ENCODE measurements at regions not wholly inside any gene's neighbourhood (a gene's known extent, or its start where the extent isn't known, plus 50 kb on each side); places are given as distances from the start of the nearest gene placed in this dataset.
"Not testable (repeated sequence)": the region's sequence is repeated elsewhere in the genome, so short reads cannot be mapped to it uniquely, and the experiment has no call there.

DNA sequence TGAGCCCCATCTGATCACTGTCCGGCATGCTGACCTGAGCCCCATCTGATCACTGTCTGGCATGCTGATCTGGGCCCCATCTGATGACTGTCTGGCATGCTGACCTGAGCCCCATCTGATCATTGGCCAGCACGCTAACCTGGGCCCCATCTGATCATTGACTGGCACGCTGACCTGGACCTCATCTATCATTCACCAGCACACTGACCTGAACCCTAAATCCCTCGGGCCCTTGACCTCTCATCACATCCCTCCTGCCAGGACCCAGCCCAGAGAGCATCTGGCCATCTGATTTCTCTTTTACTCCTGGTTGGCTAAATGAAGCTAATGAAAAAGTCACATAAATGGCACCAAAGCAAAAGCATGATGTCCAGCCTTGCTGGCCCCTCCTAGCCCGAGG, 207.1 kb downstream of the NDUFA10 start:
- DNase-seq = no peak

DNA sequence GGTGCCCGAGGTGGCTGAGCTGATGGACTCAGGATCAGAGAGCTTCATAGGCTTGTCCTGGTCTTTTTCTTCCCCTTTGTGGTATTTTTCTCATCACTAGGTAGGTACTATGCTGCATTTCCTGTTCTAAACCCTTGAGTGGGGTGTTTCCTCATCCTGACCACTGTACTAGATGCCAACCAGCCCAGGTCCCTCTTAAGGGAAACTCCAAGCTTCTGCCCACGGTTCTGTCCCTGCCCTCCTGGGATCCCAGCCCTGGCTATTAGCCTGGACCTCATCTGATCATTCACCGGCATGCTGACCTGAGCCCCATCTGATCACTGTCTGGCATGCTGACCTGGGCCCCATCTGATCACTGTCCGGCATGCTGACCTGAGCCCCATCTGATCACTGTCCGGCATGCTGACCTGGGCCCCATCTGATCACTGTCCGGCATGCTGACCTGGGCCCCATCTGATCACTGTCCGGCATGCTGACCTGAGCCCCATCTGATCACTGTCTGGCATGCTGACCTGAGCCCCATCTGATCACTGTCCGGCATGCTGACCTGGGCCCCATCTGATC, 207.6 kb downstream of the NDUFA10 start:
- DNase-seq = not testable (repeated sequence)

DNA sequence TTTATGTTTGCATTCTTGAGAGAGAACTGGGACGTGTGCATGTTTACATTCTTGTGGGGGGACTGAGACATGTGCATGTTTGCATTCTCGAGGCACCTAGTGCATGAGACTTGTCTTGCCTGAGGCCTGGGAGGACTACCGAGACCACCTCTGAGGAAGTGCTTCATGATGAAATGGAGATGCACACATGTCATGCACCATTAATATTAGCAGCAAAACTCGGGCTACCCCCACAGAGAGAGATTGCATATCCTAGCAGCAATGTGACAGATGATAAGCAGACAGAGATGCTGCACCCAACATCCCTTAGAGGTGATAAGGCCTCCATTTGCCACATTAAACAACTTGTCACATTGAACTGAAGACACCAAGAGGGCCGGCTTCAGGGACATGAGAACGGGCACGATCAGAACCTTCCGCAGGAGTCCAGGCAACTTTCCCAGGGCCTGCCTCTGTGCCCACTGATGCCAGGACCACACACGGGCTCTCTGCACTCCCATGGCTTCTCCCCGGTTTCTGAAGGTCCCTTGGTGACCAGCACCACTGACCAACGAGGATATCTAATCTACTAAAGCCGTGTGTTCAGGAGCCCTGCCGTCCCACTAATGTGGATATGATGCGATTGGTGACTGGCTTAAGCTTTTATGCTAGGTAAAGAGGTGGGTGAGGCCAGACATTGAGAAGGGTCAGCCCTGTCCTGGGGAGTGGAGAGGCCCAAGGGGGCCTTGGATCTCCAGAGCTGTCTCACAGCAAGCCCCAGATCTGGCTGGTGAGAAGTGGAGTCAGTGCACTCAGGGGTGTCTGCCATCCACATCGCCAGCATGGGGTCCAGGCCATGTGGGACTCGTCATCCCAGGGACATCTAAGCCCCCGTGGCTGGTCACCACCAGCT, 208.3 kb downstream of the NDUFA10 start:
- no peak for DNase-seq

DNA sequence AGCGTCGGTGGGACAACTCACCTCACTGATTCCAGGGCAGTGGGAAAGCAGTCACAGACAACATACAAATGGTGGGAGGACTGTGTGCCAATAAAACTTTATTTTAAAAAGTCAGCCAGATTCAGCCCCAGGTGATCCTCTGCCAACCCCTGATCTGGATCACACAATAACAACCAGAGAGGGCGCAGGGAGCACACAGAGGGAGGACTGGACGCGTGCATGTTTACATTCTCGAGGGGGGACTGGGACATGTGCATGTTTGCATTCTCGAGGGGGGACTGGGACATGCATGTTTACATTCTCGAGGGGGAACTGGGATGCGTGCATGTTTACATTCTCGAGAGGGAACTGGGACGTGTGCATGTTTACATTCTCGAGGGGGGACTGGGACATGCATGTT, 209.5 kb downstream of the NDUFA10 start:
- no peak for DNase-seq

DNA sequence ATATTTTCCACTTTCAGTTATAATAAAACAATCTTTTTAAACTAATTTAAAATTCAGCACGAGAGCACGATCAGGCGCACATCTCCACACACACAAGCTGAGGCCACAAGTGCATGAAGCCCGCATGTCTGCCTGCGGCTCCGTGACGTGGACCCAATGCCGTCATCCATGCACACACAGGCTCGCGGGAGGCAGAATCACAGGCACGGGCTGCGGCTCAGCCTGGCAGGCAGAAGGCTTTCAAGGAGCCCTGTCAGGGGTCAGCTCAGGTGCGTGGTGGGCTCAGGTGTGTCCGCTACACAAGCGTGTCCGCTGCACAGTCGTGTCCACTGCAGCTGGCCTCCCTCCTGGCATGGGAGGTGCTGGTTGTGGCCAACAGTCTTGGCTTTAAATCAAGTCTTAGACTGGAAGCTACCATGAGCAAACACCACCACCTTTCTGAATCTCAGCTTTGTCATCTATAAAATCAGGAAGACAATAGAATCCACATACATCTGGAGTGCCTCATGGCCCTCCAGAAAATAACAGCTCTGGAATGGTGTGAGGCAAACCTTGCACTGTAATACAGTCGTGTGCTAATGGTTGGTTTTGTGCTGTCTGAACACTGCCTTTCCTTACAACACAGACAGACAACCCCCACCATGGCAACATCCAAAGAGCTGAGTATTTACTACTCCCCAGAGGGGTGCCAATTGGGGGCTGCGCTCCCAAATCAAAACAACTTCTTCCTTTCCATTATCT, 210.1 kb downstream of the NDUFA10 start:
- no peak for DNase-seq

DNA sequence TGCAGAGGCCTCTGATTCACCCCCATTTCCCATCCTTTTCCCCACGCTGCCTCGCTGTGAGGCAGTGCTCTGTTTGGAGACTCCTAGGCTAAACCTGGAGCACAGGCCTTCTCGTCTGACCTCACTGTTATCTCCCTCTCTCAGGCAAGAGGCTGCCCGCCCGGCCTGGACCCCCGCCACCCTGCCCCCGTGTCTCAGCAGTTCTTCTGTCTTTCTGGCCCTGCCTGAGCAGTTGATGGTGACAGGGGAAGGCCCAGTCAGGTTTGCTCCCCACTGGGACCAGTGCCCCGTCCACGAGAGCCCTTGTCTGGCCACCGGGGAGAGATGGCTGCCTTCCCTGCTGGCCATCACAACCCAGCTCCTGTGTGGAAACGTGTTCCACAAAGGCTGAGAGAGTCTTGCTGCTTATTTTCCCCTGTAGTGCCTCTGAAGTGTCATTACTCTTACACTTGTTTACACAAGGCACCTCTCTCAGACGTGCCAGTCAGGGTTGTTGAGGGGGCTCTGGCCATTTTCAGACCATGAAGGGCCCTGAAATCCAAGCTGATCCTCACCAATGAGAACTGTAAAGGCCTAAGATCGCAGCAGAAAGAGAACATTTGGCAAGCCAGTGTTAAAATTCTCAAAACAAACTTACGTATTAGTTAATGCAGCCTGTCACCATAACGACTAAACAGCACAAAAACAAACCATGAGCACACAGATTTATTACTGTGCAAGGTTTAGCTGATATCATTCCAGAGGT, 210.9 kb downstream of the NDUFA10 start:
- no peak for DNase-seq

DNA sequence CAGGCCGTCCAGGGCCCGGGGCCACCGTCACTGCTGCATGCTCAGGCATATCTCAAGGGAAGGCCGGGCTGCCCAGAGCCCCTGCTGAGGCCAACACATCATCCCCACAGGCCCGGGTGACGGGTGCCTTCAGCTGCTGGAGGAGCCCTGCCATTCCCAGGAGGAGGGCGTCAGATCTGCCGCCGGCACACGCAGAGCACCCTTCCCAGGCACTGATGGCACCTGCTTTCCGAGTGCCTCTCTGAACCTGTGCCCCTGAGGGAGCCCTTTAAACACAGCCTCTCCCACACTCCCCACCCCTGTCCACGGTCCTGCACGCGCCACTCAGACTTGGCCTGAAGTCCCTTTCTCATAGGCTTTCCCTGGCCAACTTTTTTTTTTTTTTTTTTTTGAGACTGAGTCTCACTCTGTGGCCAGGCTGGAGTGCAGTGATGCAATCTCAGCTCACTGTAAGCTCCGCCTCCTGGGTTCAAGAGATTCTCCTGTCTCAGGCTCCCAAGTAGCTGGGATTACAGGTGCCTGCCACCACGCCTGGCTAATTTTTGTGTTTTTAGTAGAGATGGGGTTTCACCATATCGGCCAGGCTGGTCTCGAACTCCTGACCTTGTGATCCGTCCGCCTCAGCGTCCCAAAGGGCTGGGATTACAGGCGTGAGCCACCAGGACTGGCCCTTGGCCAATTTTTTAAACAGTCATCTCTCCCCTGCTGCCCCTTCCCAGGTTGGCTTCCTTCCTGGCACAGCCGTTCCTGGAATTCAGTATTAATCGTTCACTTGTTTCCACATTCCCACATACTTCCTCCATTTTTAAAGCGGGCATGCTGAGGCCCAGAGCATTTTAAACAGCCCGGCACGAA, 211.7 kb downstream of the NDUFA10 start:
- DNase-seq = no peak

DNA sequence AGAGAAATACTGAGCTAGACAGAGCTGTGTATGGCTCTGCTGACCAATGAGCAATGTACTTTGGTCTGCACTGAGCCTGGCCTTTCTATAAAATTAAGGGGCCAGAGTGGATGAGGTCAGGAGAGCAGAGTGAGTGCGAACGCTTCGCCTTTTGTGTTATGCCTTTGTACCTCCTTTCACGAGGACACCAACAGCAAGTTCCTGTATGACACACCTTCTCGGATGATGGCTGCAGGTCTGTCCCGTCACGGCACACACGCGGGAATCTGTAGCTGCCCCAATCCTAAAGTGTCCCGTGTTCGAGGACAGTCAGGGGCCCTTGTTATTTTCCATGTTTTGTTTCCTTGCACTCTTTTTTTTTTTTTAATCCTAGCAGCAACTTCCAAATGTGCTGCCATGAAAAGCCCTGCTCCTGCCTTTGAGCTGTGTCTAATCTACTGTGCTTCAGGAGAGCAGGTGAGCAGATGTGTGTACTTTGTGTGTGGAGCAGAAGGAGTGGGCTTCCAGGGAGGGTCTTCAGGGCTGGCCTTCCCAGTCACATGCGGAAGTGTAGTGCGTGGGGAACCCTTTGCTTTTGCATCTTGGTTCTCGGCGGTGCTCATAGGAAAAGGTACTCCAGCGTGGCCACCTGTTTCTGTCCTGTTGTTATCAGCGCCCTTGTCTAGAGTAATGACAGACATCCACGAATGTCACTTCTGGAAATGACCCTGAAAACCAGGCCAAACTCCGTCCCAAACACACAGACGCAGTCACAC, 213.2 kb downstream of the NDUFA10 start:
- no peak for DNase-seq

DNA sequence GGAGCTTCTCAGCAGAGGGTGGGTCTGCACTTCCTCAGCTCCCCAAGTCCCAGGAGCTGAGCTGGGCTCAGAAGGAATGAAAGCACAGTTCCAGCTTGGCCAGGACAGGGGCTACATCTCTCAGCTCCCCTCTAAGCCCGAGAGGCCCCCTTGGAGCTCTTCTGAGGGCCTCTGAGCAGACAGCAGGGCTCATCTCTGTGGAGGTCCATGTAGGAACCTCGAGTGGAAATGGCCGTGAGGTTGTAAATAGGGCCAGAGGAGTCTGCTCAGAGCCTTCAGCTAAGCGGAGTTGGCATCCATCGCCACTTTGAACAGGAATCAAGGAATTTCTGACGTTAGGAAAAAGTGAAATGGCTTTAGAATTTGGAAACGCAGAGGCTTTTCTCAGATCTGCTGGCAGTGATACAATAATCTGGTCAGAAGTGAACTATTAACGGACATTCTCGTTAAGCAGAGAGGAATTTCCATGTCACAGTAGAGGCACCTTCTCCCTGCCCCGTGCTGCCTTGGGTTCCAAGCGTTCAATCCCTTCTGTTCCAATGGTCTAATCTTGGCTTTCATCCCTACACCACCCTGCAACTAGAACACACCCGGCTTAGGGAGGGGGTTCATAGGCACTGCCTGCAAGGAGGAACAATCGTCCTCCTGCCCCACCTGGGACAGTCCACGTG, 213.9 kb downstream of the NDUFA10 start:
- DNase-seq = no peak

DNA sequence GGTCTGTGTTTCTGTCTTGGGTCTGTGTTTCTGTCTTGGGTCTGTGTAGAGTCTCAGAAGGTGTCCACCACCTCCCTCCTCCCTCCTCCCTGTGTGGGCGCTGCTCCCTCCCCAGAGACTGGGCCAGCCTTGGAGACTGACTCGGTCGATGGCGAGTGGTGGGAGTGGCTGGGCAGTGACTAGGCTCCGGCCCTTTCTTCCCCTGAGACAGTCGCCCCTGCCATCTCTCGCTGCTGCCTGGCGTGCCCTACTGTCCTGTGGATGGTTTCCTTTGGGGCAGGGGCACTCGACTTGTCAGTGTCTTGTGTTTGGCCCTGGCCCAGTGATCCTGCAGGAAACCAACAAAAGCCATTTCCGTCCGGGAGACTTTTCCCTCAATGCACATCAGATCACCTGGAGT, 215.8 kb downstream of the NDUFA10 start:
- no peak for DNase-seq

DNA sequence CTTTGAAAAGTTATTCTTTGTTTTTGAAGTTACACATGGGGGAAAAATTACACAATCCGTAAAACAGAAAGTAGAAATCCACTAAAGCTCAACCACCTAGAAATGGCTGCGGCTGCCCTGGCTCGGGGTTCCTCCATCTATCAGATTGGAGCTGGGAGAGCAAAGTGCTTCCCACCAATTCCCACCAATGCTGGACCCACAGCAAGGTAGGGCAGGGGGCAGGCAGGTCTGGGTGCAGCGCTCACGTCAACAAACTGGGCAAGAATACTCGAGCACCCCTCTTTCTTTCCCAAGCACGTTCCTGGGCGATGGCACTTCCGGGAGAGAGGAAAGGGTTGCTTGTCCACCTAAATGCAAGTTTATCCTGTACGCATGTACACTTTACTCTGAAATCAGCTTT, 217.6 kb downstream of the NDUFA10 start:
- DNase-seq = no peak

DNA sequence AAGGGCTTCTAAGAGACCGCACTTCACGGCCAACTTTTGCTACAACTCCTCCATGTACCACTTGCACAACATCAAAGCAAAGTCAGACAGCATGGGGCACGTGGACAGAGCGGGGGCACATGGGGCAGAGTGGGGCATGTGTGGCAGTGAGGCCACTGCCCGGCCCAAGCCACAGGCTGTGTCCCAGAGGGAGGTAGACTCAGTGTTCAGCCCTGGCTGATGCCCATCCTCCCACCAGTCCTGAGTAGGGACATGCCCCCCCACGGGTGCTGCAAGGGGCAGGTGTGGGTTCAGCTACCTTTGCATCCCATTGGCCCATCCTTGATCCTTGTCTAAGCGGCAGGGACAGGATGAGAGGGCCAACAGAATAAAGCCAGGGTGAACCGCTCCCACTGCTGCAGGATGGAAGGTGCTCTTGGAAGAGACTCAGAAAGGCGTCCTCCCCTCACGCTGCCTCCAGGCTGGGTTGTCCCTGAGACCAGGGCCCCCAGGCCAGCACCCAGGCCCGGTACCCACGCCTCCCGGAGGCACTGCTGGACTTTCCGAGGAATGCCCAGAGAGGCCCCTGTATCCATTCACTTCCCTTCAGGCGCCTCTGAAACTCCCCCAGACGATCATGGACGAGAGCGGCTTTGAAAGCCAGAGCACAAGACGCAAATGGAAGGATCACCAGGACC, 218.2 kb downstream of the NDUFA10 start:
- DNase-seq = no peak

DNA sequence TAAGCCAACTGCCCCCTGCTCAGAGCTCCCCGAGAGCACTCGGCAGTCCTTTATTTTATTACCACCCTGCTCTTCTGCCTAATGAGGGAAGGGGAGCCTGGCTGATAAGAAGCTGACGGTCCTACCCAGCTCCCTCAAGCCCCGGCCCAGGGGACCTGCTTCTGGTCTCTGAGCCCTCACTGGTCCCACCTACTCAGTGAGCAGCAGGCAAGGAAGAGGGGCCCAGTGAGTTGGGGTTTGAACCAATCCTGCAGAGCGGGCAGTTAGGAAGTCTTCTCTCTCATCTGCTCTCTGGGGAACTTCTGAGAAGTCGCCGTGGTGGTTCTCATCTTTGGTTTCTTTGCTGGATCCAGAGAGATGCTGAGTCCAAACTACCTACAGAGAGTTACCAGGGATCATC, 218.9 kb downstream of the NDUFA10 start:
- DNase-seq = no peak

DNA sequence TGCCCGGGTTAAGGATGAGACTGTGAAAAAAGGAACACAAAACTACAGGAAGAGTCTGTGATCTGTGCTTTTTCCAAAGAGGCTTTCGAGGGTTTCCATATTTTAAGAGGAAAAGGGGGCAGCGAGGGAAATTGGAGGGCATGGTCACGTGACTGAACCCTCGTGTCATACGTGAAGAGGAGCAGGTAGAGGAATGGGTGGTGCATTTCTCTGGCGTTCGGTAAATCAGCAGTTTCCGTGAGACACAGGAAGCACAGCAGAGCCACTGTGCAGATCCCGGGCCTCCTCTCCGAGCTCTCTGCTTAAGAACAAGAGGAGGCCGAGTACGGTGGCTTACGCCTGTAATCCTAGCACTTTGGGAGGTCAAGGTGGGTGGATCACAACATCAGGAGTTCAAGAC, 219.7 kb downstream of the NDUFA10 start:
- no peak for DNase-seq

DNA sequence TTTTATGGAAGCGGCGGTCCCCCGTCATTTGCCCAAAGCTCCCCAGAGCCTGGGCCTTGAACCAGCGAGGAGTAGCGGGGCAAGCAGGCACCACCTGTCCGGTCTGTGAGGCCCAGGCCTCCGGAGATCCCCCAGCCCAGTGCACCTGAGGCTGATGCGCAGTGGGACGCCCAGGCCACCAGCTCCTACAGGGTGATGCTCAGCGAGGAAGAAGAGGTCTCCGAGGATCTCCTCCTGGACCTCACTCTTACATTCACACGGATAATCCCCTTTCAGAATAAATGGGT, 220.2 kb downstream of the NDUFA10 start:
- no peak for DNase-seq

DNA sequence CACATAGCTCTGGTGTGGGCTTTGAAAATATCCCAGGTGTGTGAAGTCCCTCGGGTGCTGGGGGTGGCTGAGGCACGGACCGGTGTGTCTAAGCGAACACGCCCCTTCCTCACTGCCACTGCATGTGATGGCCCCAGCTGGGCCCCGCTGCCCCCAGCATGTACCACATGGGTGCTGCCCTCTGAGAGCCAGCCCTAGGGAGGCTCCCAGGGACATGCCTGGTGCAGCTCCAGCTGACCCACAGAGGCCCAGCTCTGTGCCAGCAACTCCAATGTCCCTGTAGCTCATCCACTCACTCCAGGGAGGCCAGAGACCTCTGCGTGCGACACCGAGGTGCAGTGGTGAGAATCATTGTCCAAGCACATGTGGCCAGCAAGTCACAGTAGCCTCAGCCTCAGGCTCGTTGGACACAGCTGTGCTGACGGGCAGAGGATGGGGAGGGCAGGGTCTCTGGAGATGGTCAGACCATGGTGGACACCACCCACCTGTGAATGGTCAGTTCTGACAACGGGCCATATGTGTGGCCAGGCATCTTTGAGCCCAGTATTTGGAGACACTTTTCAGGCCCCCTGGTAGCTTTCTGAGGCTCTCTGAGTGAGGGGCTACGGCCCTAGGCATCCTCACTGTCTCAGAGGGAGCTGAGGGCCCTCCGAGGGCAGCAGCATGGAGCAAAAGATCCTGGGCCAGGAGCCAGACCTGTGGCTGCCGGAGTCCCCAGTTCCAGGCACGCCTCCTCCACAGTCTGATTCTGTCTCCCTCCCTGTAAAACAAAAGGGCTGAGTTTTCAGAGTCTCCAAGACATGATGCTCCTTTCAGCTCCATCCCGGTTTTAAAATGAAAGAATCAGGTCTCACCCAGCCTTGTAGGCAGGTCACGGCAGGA, 220.7 kb downstream of the NDUFA10 start:
- no peak for DNase-seq

DNA sequence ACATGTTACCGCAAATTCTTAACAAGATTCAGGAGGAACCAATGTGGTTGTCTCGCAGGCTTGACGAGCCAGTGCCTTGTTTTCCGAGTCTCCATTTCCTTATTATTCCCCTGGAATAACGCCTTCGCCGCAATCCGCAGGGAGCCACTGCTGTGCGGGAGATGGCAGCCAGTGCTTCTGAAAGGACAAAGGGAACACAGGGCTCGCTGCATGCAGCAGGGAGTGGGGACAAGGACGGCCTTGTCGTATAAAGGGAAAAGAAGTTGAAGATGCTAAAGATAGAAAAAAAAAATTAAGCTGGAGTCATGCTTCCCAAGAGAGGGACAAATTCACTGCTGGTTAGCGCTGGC, 221.4 kb downstream of the NDUFA10 start:
- no peak for DNase-seq

DNA sequence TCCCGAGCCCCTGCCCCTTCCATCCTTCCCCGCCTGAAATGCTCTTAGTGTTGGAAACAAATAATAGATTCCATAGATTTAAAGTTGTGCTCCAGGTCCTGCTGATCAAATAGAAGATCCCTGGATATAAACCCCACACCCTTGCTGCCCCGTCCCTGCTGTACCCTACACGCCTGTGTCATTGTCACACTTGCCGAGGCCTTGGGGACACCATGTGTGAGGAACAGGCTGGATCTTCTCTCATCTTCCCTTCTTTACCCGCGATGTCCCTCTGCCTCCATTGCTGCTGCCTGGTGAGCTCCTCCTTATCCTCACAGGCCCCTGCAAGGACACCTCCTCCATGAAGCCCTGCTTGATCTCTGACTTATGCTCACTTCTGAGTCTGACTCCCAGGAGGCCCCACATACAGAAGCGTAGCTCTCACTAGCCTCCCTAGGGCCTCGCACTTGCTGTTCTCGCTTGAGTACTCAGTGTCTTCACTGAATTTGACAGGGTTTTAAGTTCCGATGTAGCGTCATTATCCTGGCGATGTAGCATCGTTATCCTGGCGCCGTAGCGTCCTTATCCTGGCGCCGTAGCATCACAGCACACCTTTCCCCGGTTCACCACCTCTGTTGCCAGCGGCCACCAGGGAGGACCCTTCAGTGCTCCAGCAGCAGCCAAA, 221.9 kb downstream of the NDUFA10 start:
- no peak for DNase-seq

DNA sequence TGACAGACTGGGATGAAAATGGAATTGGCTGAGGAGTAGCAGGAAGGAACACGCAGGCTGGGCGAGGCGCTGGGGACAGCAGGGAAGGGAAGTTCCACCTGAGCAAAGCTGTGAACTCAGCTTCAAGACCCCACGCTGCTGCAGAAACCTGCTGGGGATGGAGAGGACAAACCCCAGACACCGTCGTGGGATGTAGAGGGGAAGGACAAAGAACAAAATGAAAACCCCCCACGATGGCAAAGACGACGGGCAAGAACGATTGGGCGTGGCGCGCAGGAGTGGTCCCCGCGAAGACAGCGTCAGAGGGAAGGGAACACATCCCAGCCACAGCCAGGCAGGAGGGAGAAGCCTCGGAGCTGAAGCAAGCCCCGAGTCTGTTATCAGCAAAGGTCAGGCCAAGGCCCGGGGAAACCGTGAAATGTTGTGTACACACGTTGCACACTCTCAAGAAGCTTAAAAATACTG, 222.9 kb downstream of the NDUFA10 start:
- no peak for DNase-seq

All from activated T-cell treated with anti-CD3 and anti-CD28 coated beads, Interleukin-2, amount 50 U/mL, for 1 hour (primary cell).